Fibroblast of lung (primary cell): ENCODE measurements at regions not wholly inside any gene's neighbourhood (a gene's known extent, or its start where the extent isn't known, plus 50 kb on each side); places are given as distances from the start of the nearest gene placed in this dataset.

ENCODE experiments used
- DNase-seq, 2 donors: peaks; one replicate each; pipeline versions ENCODE4 v3.0.0 to v3.0.0-alpha.2; 2010; ENCODE audit warnings: low read depth in 2 of 2
- H2AFZ ChIP-seq: 2 replicates; pipeline ENCODE4 v1.5.1; 2012; ENCODE audit warnings: low read length, control low read depth, inconsistent platforms
- H3K27ac ChIP-seq: 2 replicates; pipeline ENCODE4 v1.5.1; 2011; ENCODE audit warnings: low read length, control low read depth; ENCODE audit not compliant: insufficient read depth
- H3K27me3 ChIP-seq: 2 replicates; pipeline ENCODE4 v1.5.1; 2011; ENCODE audit warnings: mild to moderate bottlenecking, low read length; ENCODE audit not compliant: control insufficient read depth, insufficient read depth
- H3K36me3 ChIP-seq: 2 replicates; pipeline ENCODE4 v1.5.1; 2011; ENCODE audit warnings: low read length; ENCODE audit not compliant: control insufficient read depth, insufficient read depth
- H3K4me1 ChIP-seq: 2 replicates; pipeline ENCODE4 v1.5.1; 2011; ENCODE audit warnings: low read length; ENCODE audit not compliant: control insufficient read depth, insufficient read depth; ENCODE audit errors: extremely low read depth
- H3K4me2 ChIP-seq: 2 replicates; pipeline ENCODE4 v1.5.1; 2011; ENCODE audit warnings: low read length, control low read depth; ENCODE audit not compliant: insufficient read depth; ENCODE audit errors: extremely low read depth
- H3K4me3 ChIP-seq, 4 experiments: fragments of 200-600 bp in 1 of 4; sonication (generic) in 1 of 4; replicated peaks in 1 of 4; 2 replicates each; pipeline ENCODE4 v1.5.1; 2011 to 2016; ENCODE audit warnings: low read length in 4 of 4, low read depth in 3 of 4, mild to moderate bottlenecking in 3 of 4, control low read depth in 2 of 4, inconsistent platforms in 1 of 4, mixed read lengths in 1 of 4; ENCODE audit not compliant: insufficient read depth in 1 of 4; ENCODE audit errors: control extremely low read depth in 1 of 4
- H3K79me2 ChIP-seq: 2 replicates; pipeline ENCODE4 v1.5.1; 2012; ENCODE audit warnings: mild to moderate bottlenecking, low read length, inconsistent platforms; ENCODE audit not compliant: control insufficient read depth, insufficient read depth
- H3K9ac ChIP-seq: 2 replicates; pipeline ENCODE4 v1.5.1; 2011; ENCODE audit warnings: mild to moderate bottlenecking, low read length, control low read depth; ENCODE audit not compliant: insufficient read depth
- H3K9me3 ChIP-seq: 2 replicates; pipeline ENCODE4 v1.5.1; 2012; ENCODE audit warnings: low read depth, low read length; ENCODE audit not compliant: control insufficient read depth, insufficient read depth
- H4K20me1 ChIP-seq: 2 replicates; pipeline ENCODE4 v1.5.1; 2011; ENCODE audit warnings: low read length; ENCODE audit not compliant: control insufficient read depth, insufficient read depth; ENCODE audit errors: extremely low read depth
- EZH2 ChIP-seq: IDR thresholded peaks from 2 replicates; pipeline ENCODE4 v1.5.1; 2012; ENCODE audit warnings: low read length, control low read depth, mild to moderate bottlenecking; ENCODE audit errors: missing control alignments
- TF ChIP-seq, protein P1 (sequence below), 2 donors: IDR thresholded peaks in 1 of 2; conservative IDR thresholded peaks in 1 of 2; 1 replicate in 1 of 2; 2 replicates in 1 of 2; pipeline ENCODE4 v1.5.1; 2011 to 2012; ENCODE audit warnings: low read length in 2 of 2, control low read depth in 1 of 2, inconsistent platforms in 1 of 2, low read depth in 1 of 2, mild to moderate bottlenecking in 1 of 2

DNA sequence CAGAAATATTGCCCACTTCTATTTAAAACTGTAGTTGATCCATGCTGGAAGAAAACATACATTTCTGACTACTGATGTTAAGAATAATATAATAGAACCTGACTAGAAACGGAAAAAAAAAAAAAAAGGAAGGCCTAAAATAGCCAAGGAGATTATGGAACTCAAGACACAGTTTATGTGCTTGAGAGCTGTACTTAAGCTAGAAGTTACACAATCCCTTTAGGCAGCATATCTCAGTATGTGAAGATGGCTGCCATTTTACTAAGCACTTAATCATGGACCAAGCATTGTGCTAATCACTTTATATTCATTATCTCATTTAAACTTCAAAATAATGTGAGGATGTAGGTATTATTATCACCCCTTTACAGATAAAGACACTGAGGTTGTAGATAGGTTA, 73.0 kb upstream of the NR4A3 start:
- Histone ChIP-seq H3K79me2 (no peaks in the 10 kb centered on the region), H3K4me3 (no peak overlapping the region), H2AFZ (no peak overlapping the region), H3K9ac (no peak overlapping the region), H4K20me1 (no peaks in the 10 kb centered on the region), H3K4me2 (no peak overlapping the region), H3K36me3 (no peaks in the 10 kb centered on the region), H3K27me3 (no peaks in the 10 kb centered on the region), H3K9me3 (no peaks in the 10 kb centered on the region), H3K4me1 (peaks cover 4% of the 10 kb centered on the region), H3K27ac (no peak overlapping the region)
- no peak for DNase-seq
- TF ChIP-seq, protein P1, sequence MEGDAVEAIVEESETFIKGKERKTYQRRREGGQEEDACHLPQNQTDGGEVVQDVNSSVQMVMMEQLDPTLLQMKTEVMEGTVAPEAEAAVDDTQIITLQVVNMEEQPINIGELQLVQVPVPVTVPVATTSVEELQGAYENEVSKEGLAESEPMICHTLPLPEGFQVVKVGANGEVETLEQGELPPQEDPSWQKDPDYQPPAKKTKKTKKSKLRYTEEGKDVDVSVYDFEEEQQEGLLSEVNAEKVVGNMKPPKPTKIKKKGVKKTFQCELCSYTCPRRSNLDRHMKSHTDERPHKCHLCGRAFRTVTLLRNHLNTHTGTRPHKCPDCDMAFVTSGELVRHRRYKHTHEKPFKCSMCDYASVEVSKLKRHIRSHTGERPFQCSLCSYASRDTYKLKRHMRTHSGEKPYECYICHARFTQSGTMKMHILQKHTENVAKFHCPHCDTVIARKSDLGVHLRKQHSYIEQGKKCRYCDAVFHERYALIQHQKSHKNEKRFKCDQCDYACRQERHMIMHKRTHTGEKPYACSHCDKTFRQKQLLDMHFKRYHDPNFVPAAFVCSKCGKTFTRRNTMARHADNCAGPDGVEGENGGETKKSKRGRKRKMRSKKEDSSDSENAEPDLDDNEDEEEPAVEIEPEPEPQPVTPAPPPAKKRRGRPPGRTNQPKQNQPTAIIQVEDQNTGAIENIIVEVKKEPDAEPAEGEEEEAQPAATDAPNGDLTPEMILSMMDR (conservative IDR thresholded peaks at IDR 0.05 in 1 of 2, IDR thresholded peaks at IDR 0.05 in 1 of 2; ENCODE audit: low read depth in 1 of 2, low read length in 2 of 2): no peak
- no peak for TF ChIP-seq EZH2

- no peak for DNase-seq
- H3K9ac ChIP-seq: no peak overlapping the region
- H3K9me3 ChIP-seq: no peaks in the 10 kb centered on the region
- H3K27ac ChIP-seq: no peak overlapping the region
- no peaks in the 10 kb centered on the region for H4K20me1 ChIP-seq
- TF ChIP-seq, protein P1 (conservative IDR thresholded peaks at IDR 0.05 in 1 of 2, IDR thresholded peaks at IDR 0.05 in 1 of 2; ENCODE audit: low read depth in 1 of 2, low read length in 2 of 2): no peak
- TF ChIP-seq EZH2: no peak
- H3K4me3 ChIP-seq: no peak overlapping the region
- no peak overlapping the region for H2AFZ ChIP-seq
- no peaks in the 10 kb centered on the region for H3K36me3 ChIP-seq
- no peaks in the 10 kb centered on the region for H3K27me3 ChIP-seq
- no peak overlapping the region for H3K4me2 ChIP-seq
- peaks cover 4% of the 10 kb centered on the region for H3K4me1 ChIP-seq
- H3K79me2 ChIP-seq: no peaks in the 10 kb centered on the region
These were observed 72.0 kb upstream of the NR4A3 start for GRCh38 chr9:99749641-99750040.

DNA sequence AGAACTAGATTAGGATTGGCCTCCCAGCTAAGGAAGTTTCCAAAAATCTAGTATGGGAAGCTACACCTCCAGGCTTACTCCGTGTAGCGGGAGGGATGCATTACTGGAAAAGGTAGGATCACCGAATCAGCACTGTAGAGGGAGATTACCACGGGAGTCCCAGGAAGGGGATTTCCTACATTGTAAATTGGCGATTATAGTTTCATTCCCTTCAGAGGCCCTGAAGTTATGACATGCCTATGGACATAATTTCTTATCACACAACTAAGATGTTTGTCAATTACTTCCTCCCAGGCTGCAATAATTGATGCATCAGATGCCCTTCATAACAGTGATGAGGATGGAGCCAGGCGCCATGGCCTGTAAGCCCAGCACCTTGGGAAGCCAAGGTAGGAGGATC, 71.2 kb upstream of the NR4A3 start:
- Histone ChIP-seq H2AFZ (no peak overlapping the region), H3K27ac (no peak overlapping the region), H3K9me3 (no peaks in the 10 kb centered on the region), H3K36me3 (no peaks in the 10 kb centered on the region), H3K4me3 (no peak overlapping the region), H3K27me3 (no peaks in the 10 kb centered on the region), H3K4me2 (no peak overlapping the region), H3K4me1 (peaks cover 4% of the 10 kb centered on the region), H3K79me2 (no peaks in the 10 kb centered on the region), H4K20me1 (no peaks in the 10 kb centered on the region), H3K9ac (no peak overlapping the region)
- no peak for DNase-seq
- TF ChIP-seq, protein P1 (conservative IDR thresholded peaks at IDR 0.05 in 1 of 2, IDR thresholded peaks at IDR 0.05 in 1 of 2; ENCODE audit: low read depth in 1 of 2, low read length in 2 of 2): no peak
- TF ChIP-seq EZH2: no peak
